Mucosa of descending colon (tissue), 3 donors: ENCODE measurements at regions not wholly inside any gene's neighbourhood (a gene's known extent, or its start where the extent isn't known, plus 50 kb on each side); places are given as distances from the start of the nearest gene placed in this dataset.

Experiments used
- ATAC-seq: fragments of 200-7000 bp; cut with Tn5 transposase; one replicate; pipeline ENCODE4 v1.9.1; 2020; ENCODE audit warnings: mild to moderate bottlenecking, moderate library complexity
- DNase-seq, 3 donors: peaks; one replicate each; pipeline ENCODE4 v3.0.0-alpha.2; 2020
- H3K36me3 ChIP-seq: fragments of 200-600 bp; one replicate; pipeline ENCODE4 v1.8.0; 2021; ENCODE audit warnings: low read depth, mild to moderate bottlenecking
- H3K4me1 ChIP-seq: fragments of 200-600 bp; one replicate; pipeline ENCODE4 v1.8.0; 2021; ENCODE audit warnings: low read depth, mild to moderate bottlenecking
- H3K4me3 ChIP-seq: fragments of 200-600 bp; one replicate; pipeline ENCODE4 v1.8.0; 2021; ENCODE audit warnings: mild to moderate bottlenecking
- H3K9me3 ChIP-seq: fragments of 200-600 bp; one replicate; pipeline ENCODE4 v1.8.0; 2021; ENCODE audit warnings: mild to moderate bottlenecking
- intact Hi-C, 2 donors: fragments of 100-400 bp; cut with DNase I in 1 of 2; cut with micrococcal nuclease in 1 of 2; formaldehyde crosslinking; loops; one replicate each; pipeline versions ENCODE4 v1.11.0 to v1.11.1; 2022; cut with DNase I, micrococcal nuclease
- TF ChIP-seq, protein P1 (sequence below): fragments of 200-600 bp; IDR thresholded peaks from one replicate; pipeline ENCODE4 v1.8.0; 2022; ENCODE audit warnings: antibody characterized with exemption, mild to moderate bottlenecking
- donor health status: DM: no; HTN: no; CAD: no; lungs with moderate emphysema.
- donor health status: DM: no; HTN: no; CAD: no.
- donor health status: DM: no; HTN: yes; CAD: no.

GRCh38 chr4:32798471-32799159 is 2078.4 kb downstream of the PCDH7 start:
- H3K4me3 ChIP-seq: no peak overlapping the region
- intact Hi-C loops: no loop called here
- no peaks in the 10 kb centered on the region for H3K9me3 ChIP-seq
- H3K4me1 ChIP-seq: no peaks in the 10 kb centered on the region
- no peaks in the 10 kb centered on the region for H3K36me3 ChIP-seq
- TF ChIP-seq, protein P1, sequence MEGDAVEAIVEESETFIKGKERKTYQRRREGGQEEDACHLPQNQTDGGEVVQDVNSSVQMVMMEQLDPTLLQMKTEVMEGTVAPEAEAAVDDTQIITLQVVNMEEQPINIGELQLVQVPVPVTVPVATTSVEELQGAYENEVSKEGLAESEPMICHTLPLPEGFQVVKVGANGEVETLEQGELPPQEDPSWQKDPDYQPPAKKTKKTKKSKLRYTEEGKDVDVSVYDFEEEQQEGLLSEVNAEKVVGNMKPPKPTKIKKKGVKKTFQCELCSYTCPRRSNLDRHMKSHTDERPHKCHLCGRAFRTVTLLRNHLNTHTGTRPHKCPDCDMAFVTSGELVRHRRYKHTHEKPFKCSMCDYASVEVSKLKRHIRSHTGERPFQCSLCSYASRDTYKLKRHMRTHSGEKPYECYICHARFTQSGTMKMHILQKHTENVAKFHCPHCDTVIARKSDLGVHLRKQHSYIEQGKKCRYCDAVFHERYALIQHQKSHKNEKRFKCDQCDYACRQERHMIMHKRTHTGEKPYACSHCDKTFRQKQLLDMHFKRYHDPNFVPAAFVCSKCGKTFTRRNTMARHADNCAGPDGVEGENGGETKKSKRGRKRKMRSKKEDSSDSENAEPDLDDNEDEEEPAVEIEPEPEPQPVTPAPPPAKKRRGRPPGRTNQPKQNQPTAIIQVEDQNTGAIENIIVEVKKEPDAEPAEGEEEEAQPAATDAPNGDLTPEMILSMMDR: no peak
- ATAC-seq (no peak), DNase-seq (no peak)

DNA sequence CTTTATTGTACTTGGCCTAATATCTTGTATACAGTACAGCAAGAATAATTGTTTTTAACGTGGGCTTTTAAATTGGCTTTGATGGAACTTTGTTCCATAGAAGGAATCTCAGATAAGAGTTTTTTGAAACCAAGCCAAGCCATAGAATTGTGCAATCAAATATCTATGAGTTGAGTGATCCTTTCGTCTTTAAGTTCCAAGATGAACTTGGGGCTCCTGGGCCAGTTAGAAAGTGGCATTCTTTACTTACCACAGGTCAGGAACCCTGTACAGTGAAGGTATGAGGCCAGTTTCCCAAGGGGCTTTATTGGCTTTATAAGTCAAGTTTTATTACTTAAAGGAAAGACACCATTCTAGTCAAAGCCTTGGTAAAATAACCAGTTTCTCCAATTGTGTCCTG is 2104.2 kb downstream of the PCDH7 start:
- Histone ChIP-seq H3K9me3 (peaks cover 23% of the 10 kb centered on the region), H3K4me3 (no peak overlapping the region), H3K36me3 (no peaks in the 10 kb centered on the region), H3K4me1 (no peaks in the 10 kb centered on the region)
- DNase-seq (no peak), ATAC-seq (no peak)
- intact Hi-C loops: no loop called here
- TF ChIP-seq, protein P1: no peak

DNA sequence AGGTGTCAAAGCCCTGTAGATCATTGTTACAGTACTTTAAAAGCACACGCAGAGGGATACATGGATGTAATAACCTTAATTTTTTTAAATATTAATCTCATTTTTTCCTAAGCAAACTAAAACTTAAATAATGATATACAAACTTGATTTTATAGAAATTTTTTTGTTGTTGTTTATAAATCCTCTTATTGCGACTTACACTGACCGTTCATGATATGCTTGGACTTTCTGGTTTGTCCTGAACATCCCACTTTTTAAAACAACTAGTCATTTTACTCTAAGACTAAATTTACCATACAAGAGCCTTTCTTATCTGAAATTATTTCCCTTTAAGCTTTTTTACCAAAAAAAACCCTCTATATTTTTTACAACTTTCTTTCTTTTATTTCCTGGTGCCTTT is 2106.0 kb downstream of the PCDH7 start:
- Histone ChIP-seq H3K4me3 (no peak overlapping the region), H3K4me1 (no peaks in the 10 kb centered on the region), H3K9me3 (peaks cover 21% of the 10 kb centered on the region), H3K36me3 (no peaks in the 10 kb centered on the region)
- DNase-seq (no peak), ATAC-seq (no peak)
- TF ChIP-seq, protein P1: no peak
- intact Hi-C loops: no loop called here

GRCh38 chr4:32830160-32830559 is 2110.0 kb downstream of the PCDH7 start:
- TF ChIP-seq, protein P1: no peak
- no peak for ATAC-seq
- H3K36me3 ChIP-seq: no peaks in the 10 kb centered on the region
- no peak for DNase-seq
- no peaks in the 10 kb centered on the region for H3K4me1 ChIP-seq
- H3K4me3 ChIP-seq: no peak overlapping the region
- intact Hi-C loops: no loop called here
- peaks cover 17% of the 10 kb centered on the region for H3K9me3 ChIP-seq

DNA sequence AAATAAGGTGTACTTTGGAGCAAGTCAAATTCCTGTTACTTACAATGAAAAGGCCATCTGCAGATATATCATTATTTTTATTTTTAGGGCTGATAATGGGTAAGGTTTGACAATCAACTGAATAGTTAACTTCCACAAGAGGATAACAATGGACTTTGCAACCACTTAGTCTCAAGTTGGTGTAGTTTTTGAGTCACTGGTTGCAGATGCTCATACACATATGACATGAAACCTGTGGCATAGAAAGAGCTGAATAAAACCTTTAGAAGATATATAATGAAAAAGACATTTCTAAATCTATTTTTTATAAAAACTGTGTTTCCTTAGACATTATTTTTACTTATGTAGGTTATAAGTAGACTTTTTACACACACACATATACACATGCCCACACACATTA is 2110.9 kb downstream of the PCDH7 start:
- DNase-seq: no peak
- H3K36me3 ChIP-seq: no peaks in the 10 kb centered on the region

More for the DNA sequence above, 2110.9 kb downstream of the PCDH7 start:
- no peaks in the 10 kb centered on the region for H3K4me1 ChIP-seq
- peaks cover 13% of the 10 kb centered on the region for H3K9me3 ChIP-seq
- intact Hi-C loops: no loop called here
- ATAC-seq: no peak
- TF ChIP-seq, protein P1: no peak
- no peak overlapping the region for H3K4me3 ChIP-seq
